AG04450 (cell line): ENCODE measurements at regions not wholly inside any gene's neighbourhood (a gene's known extent, or its start where the extent isn't known, plus 50 kb on each side); places are given as distances from the start of the nearest gene placed in this dataset.

ENCODE experiments used
- CTCF ChIA-PET: fragments of 300-600, 350-600 bp; formaldehyde crosslinking; extraction: SDS; loops from one replicate; lab custom pipeline; 2022; ENCODE audit warnings: antibody characterized with exemption, inconsistent platforms; lab: Charles Lee
- POLR2A ChIA-PET: fragments of 350-600 bp; formaldehyde crosslinking; extraction: SDS; loops from one replicate; lab custom pipeline; 2021; ENCODE audit warnings: antibody characterized with exemption, inconsistent platforms; lab: Yijun Ruan, JAX
- DNase-seq: peaks from one replicate; pipeline ENCODE4 v3.0.0-alpha.2; 2011; ENCODE audit warnings: low read depth, low spot score
- H3K27ac ChIP-seq: one replicate; pipeline ENCODE4 v1.5.1; 2012; ENCODE audit warnings: low read depth, low read length, control low read depth
- H3K27me3 ChIP-seq: one replicate; pipeline ENCODE4 v1.6.0; 2012; ENCODE audit warnings: low read length; ENCODE audit not compliant: control insufficient read depth, insufficient read depth
- H3K4me3 ChIP-seq: 2 replicates; pipeline ENCODE4 v1.5.1; 2011; ENCODE audit warnings: mild to moderate bottlenecking, low read depth, low read length, control low read depth
- H3K9me3 ChIP-seq: 2 replicates; pipeline ENCODE4 v1.5.1; 2012; ENCODE audit warnings: low read length; ENCODE audit not compliant: control insufficient read depth, insufficient read depth
- TF ChIP-seq, protein P1 (sequence below): IDR thresholded peaks from 2 replicates; pipeline ENCODE4 v1.5.1; 2011; ENCODE audit warnings: low read depth, low read length, control low read depth, inconsistent platforms

DNA sequence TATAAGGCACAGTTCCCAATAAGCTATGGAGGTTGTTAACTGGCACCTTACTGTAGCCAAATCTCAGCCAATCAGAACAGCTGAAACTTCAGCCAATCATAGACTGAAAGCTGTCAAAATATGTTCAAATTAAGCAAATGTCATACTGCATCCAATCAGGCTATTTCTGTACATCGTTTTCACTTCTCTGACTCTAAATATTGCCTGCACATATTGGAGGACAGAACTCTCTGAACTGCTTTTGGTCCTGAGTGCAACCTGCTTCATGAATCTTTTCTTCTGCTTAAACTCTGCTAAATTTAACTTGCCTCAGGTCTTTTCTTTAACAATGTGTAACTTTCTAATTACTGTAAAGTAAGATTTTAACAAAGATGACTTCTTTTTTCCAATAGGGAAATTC, 1198.9 kb upstream of the PCDH7 start:
- ChIA-PET POLR2A (no interaction called here), CTCF (no interaction called here)
- TF ChIP-seq, protein P1, sequence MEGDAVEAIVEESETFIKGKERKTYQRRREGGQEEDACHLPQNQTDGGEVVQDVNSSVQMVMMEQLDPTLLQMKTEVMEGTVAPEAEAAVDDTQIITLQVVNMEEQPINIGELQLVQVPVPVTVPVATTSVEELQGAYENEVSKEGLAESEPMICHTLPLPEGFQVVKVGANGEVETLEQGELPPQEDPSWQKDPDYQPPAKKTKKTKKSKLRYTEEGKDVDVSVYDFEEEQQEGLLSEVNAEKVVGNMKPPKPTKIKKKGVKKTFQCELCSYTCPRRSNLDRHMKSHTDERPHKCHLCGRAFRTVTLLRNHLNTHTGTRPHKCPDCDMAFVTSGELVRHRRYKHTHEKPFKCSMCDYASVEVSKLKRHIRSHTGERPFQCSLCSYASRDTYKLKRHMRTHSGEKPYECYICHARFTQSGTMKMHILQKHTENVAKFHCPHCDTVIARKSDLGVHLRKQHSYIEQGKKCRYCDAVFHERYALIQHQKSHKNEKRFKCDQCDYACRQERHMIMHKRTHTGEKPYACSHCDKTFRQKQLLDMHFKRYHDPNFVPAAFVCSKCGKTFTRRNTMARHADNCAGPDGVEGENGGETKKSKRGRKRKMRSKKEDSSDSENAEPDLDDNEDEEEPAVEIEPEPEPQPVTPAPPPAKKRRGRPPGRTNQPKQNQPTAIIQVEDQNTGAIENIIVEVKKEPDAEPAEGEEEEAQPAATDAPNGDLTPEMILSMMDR, result no peak
- Histone ChIP-seq H3K27me3 (no peaks in the 10 kb centered on the region), H3K4me3 (no peak overlapping the region), H3K27ac (no peak overlapping the region), H3K9me3 (no peaks in the 10 kb centered on the region)
- no peak for DNase-seq

DNA sequence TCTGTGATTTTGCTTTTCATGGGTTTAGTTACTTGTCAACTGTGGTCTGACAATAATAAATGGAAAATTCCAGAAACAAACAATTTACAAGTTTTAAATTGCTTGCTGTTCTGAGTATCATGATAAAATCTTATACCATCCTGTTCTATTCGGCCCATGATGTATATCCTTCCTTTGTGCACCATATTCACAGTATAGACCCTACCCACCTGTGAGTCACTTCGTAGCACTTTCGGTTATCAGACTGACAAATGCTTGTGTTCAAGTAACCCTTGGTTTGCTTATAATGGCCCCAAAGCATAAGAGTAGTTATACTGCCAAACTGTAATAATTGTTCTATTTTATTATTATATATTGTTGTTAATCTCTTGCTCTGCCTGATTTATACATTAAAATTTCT, 1183.4 kb upstream of the PCDH7 start:
- ChIA-PET POLR2A (no interaction called here), CTCF (no interaction called here)
- H3K27me3 ChIP-seq, result no peaks in the 10 kb centered on the region

DNA sequence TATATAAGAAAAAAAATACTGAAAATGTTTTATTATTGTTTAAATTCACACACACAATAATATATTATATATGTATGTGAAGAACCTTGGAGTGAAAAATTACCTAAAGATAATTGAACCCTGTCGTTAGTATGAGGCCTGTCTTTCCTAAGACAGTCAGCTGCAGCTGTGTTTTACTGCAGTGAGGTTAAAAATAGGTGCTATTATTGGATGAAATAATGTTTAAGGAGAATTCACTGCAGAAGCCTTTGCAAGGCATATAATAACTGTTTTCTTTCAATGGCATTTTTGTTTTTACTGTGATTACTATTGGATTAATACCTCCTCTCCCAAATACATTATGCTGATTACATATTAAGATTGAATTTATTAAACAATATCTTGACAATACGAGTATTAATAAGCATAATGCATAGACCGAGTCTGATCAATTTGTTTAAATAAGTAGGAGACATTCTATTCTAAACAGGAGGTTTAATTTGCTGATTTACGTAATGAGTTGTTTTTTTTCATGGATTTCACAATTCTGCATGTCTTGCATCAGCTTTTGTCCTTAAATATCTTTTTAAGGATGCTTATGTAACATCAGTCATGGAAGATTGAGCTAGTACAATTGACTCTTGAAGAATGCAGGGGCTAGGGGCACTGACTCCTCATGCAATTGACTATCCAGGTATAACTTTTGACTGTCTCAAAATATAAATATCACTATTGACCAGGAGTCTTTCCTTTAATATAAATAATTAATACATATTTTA, 1181.1 kb upstream of the PCDH7 start:
- DNase-seq, result no peak
- POLR2A ChIA-PET, result no interaction called here
- CTCF ChIA-PET, result no interaction called here
- Histone ChIP-seq H3K27me3 (no peaks in the 10 kb centered on the region), H3K9me3 (peaks cover 14% of the 10 kb centered on the region), H3K27ac (no peak overlapping the region), H3K4me3 (no peak overlapping the region)
- TF ChIP-seq, protein P1, result no peak

More for the DNA sequence above, 1183.4 kb upstream of the PCDH7 start:
- no peak overlapping the region for H3K27ac ChIP-seq
- TF ChIP-seq, protein P1, result no peak
- no peak for DNase-seq
- no peak overlapping the region for H3K4me3 ChIP-seq
- H3K9me3 ChIP-seq, result peaks cover 1% of the 10 kb centered on the region; the same call in 1 of the 2 replicates

DNA sequence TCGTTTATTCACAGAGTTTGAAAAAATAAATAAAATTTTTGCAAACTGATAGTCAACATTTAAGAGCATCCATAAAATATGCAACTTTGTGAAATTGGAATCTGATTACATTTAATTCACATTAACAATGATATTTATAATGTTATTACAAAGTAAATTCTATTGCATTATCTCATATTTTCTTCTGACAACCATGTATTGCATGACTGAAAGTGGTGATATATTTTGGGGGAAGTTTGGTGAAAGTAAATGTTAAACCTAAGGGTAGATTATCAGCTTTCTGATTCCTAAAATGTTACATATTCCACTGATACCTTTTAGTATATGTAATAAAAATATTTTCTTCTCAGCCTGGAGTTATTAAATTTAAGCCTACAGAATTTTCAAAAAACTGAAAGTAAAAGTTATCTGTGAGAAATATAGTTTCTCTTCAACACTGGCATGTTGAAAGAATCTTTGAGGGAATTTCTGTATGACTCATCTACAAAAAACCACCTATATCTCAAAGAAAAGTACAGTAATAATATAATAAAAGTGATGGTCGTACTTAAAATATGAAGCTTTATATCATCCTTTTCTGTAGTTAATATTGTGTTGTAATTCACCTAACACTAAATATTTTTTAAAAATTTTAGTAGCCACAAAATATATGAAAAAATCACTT, 1179.6 kb upstream of the PCDH7 start:
- CTCF ChIA-PET, result no interaction called here
- DNase-seq, result no peak

More for the DNA sequence above, 1179.6 kb upstream of the PCDH7 start:
- TF ChIP-seq, protein P1, result no peak
- POLR2A ChIA-PET, result no interaction called here
- Histone ChIP-seq H3K27ac (no peak overlapping the region), H3K4me3 (no peak overlapping the region), H3K9me3 (peaks cover 14% of the 10 kb centered on the region), H3K27me3 (no peaks in the 10 kb centered on the region)
